Hepatocyte (in vitro differentiated cells): ENCODE measurements at regions not wholly inside any gene's neighbourhood (a gene's known extent, or its start where the extent isn't known, plus 50 kb on each side); places are given as distances from the start of the nearest gene placed in this dataset.

Experiments used
- DNase-seq: peaks from one replicate; pipeline ENCODE4 v3.0.0-alpha.2; 2016; ENCODE audit warnings: low spot score
- H2AFZ ChIP-seq: fragments of 200-600 bp; sonication (generic); 2 replicates; pipeline ENCODE4 v1.6.0; 2016; ENCODE audit warnings: antibody characterized with exemption, mild to moderate bottlenecking
- H3K27ac ChIP-seq: fragments of 200-600 bp; sonication (generic); 2 replicates; pipeline ENCODE4 v1.5.1; 2016; ENCODE audit warnings: mild to moderate bottlenecking
- H3K27me3 ChIP-seq: fragments of 200-600 bp; sonication (generic); 2 replicates; pipeline ENCODE4 v1.6.1; 2016
- H3K36me3 ChIP-seq: fragments of 200-600 bp; sonication (generic); replicated peaks from 2 replicates; pipeline ENCODE4 v1.5.1; 2016; ENCODE audit warnings: low read depth; ENCODE audit not compliant: insufficient read depth
- H3K4me1 ChIP-seq: fragments of 200-600 bp; sonication (generic); 2 replicates; pipeline ENCODE4 v1.5.1; 2016; ENCODE audit warnings: mild to moderate bottlenecking, moderate library complexity; ENCODE audit not compliant: insufficient read depth
- H3K4me2 ChIP-seq: fragments of 200-600 bp; sonication (generic); 2 replicates; pipeline ENCODE4 v1.6.0; 2016
- H3K4me3 ChIP-seq: fragments of 200-600 bp; sonication (generic); 2 replicates; pipeline ENCODE4 v1.5.1; 2016; ENCODE audit warnings: mild to moderate bottlenecking
- H3K79me2 ChIP-seq: fragments of 200-600 bp; sonication (generic); 2 replicates; pipeline ENCODE4 v1.6.0; 2017; ENCODE audit warnings: mild to moderate bottlenecking
- H3K9me2 ChIP-seq: fragments of 200-600 bp; sonication (generic); replicated peaks from 2 replicates; pipeline ENCODE4 v1.6.0; 2017; ENCODE audit warnings: mild to moderate bottlenecking; ENCODE audit not compliant: insufficient read depth
- H3K9me3 ChIP-seq: fragments of 200-600 bp; sonication (generic); 2 replicates; pipeline ENCODE4 v1.5.1; 2016; ENCODE audit warnings: low read depth, mild to moderate bottlenecking
- H4K20me1 ChIP-seq: fragments of 200-600 bp; sonication (generic); 2 replicates; pipeline ENCODE4 v1.6.0; 2016; ENCODE audit warnings: mild to moderate bottlenecking; ENCODE audit not compliant: insufficient read depth, poor library complexity, severe bottlenecking
- CTCF ChIP-seq: fragments of 200-600 bp; sonication (generic); IDR thresholded peaks from 2 replicates; pipeline ENCODE4 v1.5.1; 2016; ENCODE audit warnings: antibody characterized with exemption, mild to moderate bottlenecking; ENCODE audit not compliant: poor library complexity
- EZH2 ChIP-seq: fragments of 200-600 bp; sonication (generic); IDR thresholded peaks from 2 replicates; pipeline ENCODE4 v1.6.1; 2016; ENCODE audit warnings: antibody characterized with exemption, mild to moderate bottlenecking, borderline replicate concordance
- EZH2phosphoT487 ChIP-seq: fragments of 200-600 bp; sonication (generic); IDR thresholded peaks from one replicate; pipeline ENCODE4 v1.6.1; 2018; ENCODE audit warnings: antibody characterized with exemption, mild to moderate bottlenecking, low read depth, moderate library complexity; ENCODE audit not compliant: unreplicated experiment, severe bottlenecking
- WGBS: methylation state at CpG from one replicate; pipeline ENCODE4 v1.1.6; 2016; ENCODE audit warnings: low lambda C conversion rate; ENCODE audit errors: missing lambda C conversion rate; 5-methylcytosine and 5-hydroxymethylcytosine counted together

GRCh38 chr12:89836026-89836425 lies 127.4 kb upstream of the ATP2B1 start:
- Histone ChIP-seq H3K9me2 (no peaks in the 10 kb centered on the region), H4K20me1 (no peaks in the 10 kb centered on the region), H3K4me2 (no peak overlapping the region), H3K27ac (no peak overlapping the region), H3K4me3 (no peak overlapping the region), H3K27me3 (no peaks in the 10 kb centered on the region), H3K9me3 (no peaks in the 10 kb centered on the region), H3K4me1 (peaks cover 4% of the 10 kb centered on the region), H3K36me3 (no peaks in the 10 kb centered on the region), H3K79me2 (no peaks in the 10 kb centered on the region), H2AFZ (no peak overlapping the region)
- TF ChIP-seq CTCF, result no peak
- TF ChIP-seq EZH2phosphoT487, result no peak
- TF ChIP-seq EZH2, result no peak
- WGBS, result 83% methylated on average over 1 of the region's 1 CpG
- DNase-seq, result no peak

GRCh38 chr12:89834676-89835075 lies 126.0 kb upstream of the ATP2B1 start:
- no peak for DNase-seq

GRCh38 chr12:89833337-89834252 lies 125.0 kb upstream of the ATP2B1 start:
- no peak for DNase-seq
- TF ChIP-seq CTCF, result no peak
- Histone ChIP-seq H3K9me2 (no peaks in the 10 kb centered on the region), H3K9me3 (no peaks in the 10 kb centered on the region), H3K27me3 (no peaks in the 10 kb centered on the region), H3K4me1 (no peaks in the 10 kb centered on the region), H4K20me1 (no peaks in the 10 kb centered on the region), H3K27ac (no peak overlapping the region), H2AFZ (no peak overlapping the region), H3K36me3 (no peaks in the 10 kb centered on the region), H3K79me2 (no peaks in the 10 kb centered on the region), H3K4me2 (no peak overlapping the region), H3K4me3 (no peak overlapping the region)
- WGBS, result 84% methylated on average over 1 of the region's 1 CpG

More at GRCh38 chr12:89834676-89835075, 126.0 kb upstream of the ATP2B1 start:
- no peak overlapping the region for H3K4me3 ChIP-seq
- 83% methylated on average over 1 of the region's 1 CpG for WGBS
- H3K79me2 ChIP-seq, result no peaks in the 10 kb centered on the region
- no peaks in the 10 kb centered on the region for H3K9me2 ChIP-seq
- no peaks in the 10 kb centered on the region for H3K27me3 ChIP-seq
- no peaks in the 10 kb centered on the region for H3K36me3 ChIP-seq
- H4K20me1 ChIP-seq, result no peaks in the 10 kb centered on the region
- TF ChIP-seq CTCF (no peak), EZH2 (no peak), EZH2phosphoT487 (no peak)
- no peak overlapping the region for H3K27ac ChIP-seq
- H2AFZ ChIP-seq, result no peak overlapping the region
- H3K4me1 ChIP-seq, result peaks cover 4% of the 10 kb centered on the region
- no peaks in the 10 kb centered on the region for H3K9me3 ChIP-seq
- H3K4me2 ChIP-seq, result no peak overlapping the region
